H1 (cell line): ENCODE measurements at regions not wholly inside any gene's neighbourhood (a gene's known extent, or its start where the extent isn't known, plus 50 kb on each side); places are given as distances from the start of the nearest gene placed in this dataset.

ENCODE experiments used
- CTCF ChIA-PET: fragments of 300-600 bp; sonication (Branson Sonifier 250); formaldehyde crosslinking; loops from one replicate; lab custom pipeline; 2021; ENCODE audit not compliant: partially characterized antibody; lab: Charles Lee
- POLR2A ChIA-PET: fragments of 300-600 bp; sonication (Branson Sonifier 250); formaldehyde crosslinking; loops from one replicate; lab custom pipeline; 2021; ENCODE audit warnings: inconsistent platforms; ENCODE audit not compliant: partially characterized antibody; lab: Charles Lee
- DNase-seq, 2 experiments: peaks; one replicate each; pipeline versions ENCODE4 v3.0.0 to v3.0.0-alpha.2; 2010 to 2022; ENCODE audit warnings: low spot score in 2 of 2, low read depth in 1 of 2, mixed read lengths in 1 of 2
- FAIRE-seq: peaks from 2 replicates; lab custom pipeline; 2011; peaks lifted over from hg19 to GRCh38; lab: Jason Lieb, UNC
- H2AFZ ChIP-seq: 2 replicates; pipeline ENCODE4 v1.8.1; 2012; ENCODE audit warnings: low read length, inconsistent platforms
- H2AK5ac ChIP-seq: 2 replicates; pipeline ENCODE4 v1.6.1; 2013; ENCODE audit warnings: low read depth, low read length
- H2BK120ac ChIP-seq: replicated peaks from 2 replicates; pipeline ENCODE3; 2013; ENCODE audit warnings: low read depth, low read length, inconsistent platforms
- H2BK12ac ChIP-seq: 2 replicates; pipeline ENCODE4 v1.6.1; 2013; ENCODE audit warnings: low read depth, low read length
- H2BK15ac ChIP-seq: 2 replicates; pipeline ENCODE4 v1.6.1; 2013; ENCODE audit warnings: low read length
- H2BK20ac ChIP-seq: 2 replicates; pipeline ENCODE4 v1.6.1; 2013; ENCODE audit warnings: low read length
- H2BK5ac ChIP-seq: 2 replicates; pipeline ENCODE4 v1.6.1; 2013; ENCODE audit warnings: low read depth, low read length
- H3K14ac ChIP-seq: 2 replicates; pipeline ENCODE4 v1.6.1; 2013; ENCODE audit warnings: inconsistent platforms; ENCODE audit not compliant: insufficient read length
- H3K18ac ChIP-seq: 2 replicates; pipeline ENCODE4 v1.6.1; 2013; ENCODE audit warnings: low read length; ENCODE audit errors: extremely low read depth
- H3K23ac ChIP-seq: 2 replicates; pipeline ENCODE4 v1.6.1; 2013; ENCODE audit warnings: inconsistent platforms; ENCODE audit not compliant: insufficient read length
- H3K23me2 ChIP-seq: 2 replicates; pipeline ENCODE4 v1.6.1; 2013; ENCODE audit warnings: low read depth, low read length
- H3K27ac ChIP-seq: 2 replicates; pipeline ENCODE4 v1.6.1; 2011; ENCODE audit warnings: low read depth, low read length, inconsistent platforms
- H3K27me3 ChIP-seq, 4 experiments: replicated peaks in 1 of 4; 1 replicate in 1 of 4; 2 replicates in 3 of 4; pipeline versions ENCODE4 v1.6.1 to v1.8.1; 2011 to 2013; ENCODE audit warnings: low read length in 3 of 4, mild to moderate bottlenecking in 3 of 4, inconsistent platforms in 2 of 4, mixed read lengths in 2 of 4, moderate library complexity in 1 of 4; ENCODE audit not compliant: control insufficient read depth in 3 of 4, insufficient read depth in 3 of 4; ENCODE audit errors: extremely low read depth in 1 of 4
- H3K36me3 ChIP-seq, 4 experiments: 2 replicates each; pipeline versions ENCODE4 v1.6.1 to v1.8.1; 2011 to 2013; ENCODE audit warnings: mild to moderate bottlenecking in 4 of 4, low read length in 3 of 4, moderate library complexity in 2 of 4, control low read depth in 1 of 4, inconsistent platforms in 1 of 4; ENCODE audit not compliant: insufficient read depth in 4 of 4, control insufficient read depth in 2 of 4
- H3K4ac ChIP-seq: replicated peaks from 2 replicates; pipeline ENCODE3; 2013; ENCODE audit warnings: low read length, low read depth, mixed read lengths, inconsistent platforms; ENCODE audit not compliant: insufficient read length
- H3K4me1 ChIP-seq, 4 experiments: replicated peaks in 1 of 4; 1 replicate in 1 of 4; 2 replicates in 3 of 4; pipeline versions ENCODE4 v1.6.1 to v1.8.1; 2011 to 2013; ENCODE audit warnings: low read length in 3 of 4, inconsistent platforms in 2 of 4, mixed read lengths in 1 of 4; ENCODE audit not compliant: insufficient read depth in 4 of 4, control insufficient read depth in 3 of 4
- H3K4me2 ChIP-seq, 2 experiments: 2 replicates each; pipeline versions ENCODE4 v1.6.1 to v1.8.1; 2011 to 2013; ENCODE audit warnings: low read depth in 2 of 2, low read length in 2 of 2, control low read depth in 1 of 2, inconsistent platforms in 1 of 2, mild to moderate bottlenecking in 1 of 2; ENCODE audit not compliant: insufficient read depth in 1 of 2
- H3K4me3 ChIP-seq, 4 experiments: fragments of 200-600, 300-600 bp in 1 of 4; sonication (generic), shearing (Covaris generic), sonication (Bioruptor Twin) in 1 of 4; 2 replicates each; pipeline versions ENCODE4 v1.5.1 to v1.8.1; 2011 to 2016; ENCODE audit warnings: low read length in 4 of 4, low read depth in 3 of 4, control low read depth in 2 of 4, inconsistent platforms in 2 of 4, mild to moderate bottlenecking in 2 of 4, mixed read lengths in 1 of 4, moderate library complexity in 1 of 4; ENCODE audit not compliant: insufficient read depth in 2 of 4; ENCODE audit errors: extremely low read depth in 1 of 4
- H3K56ac ChIP-seq: replicated peaks from 2 replicates; pipeline ENCODE3; 2013; ENCODE audit warnings: low read depth, mild to moderate bottlenecking, mixed read lengths, low read length, inconsistent platforms; ENCODE audit not compliant: insufficient read length
- H3K79me1 ChIP-seq: 2 replicates; pipeline ENCODE4 v1.6.1; 2013; ENCODE audit warnings: low read depth, low read length, control low read depth
- H3K79me2 ChIP-seq, 2 experiments: 2 replicates each; pipeline versions ENCODE4 v1.6.1 to v1.8.1; 2012 to 2013; ENCODE audit warnings: low read length in 2 of 2, mild to moderate bottlenecking in 2 of 2, inconsistent platforms in 1 of 2; ENCODE audit not compliant: insufficient read depth in 2 of 2, control insufficient read depth in 1 of 2
- H3K9ac ChIP-seq, 4 experiments: replicated peaks in 1 of 4; 1 replicate in 1 of 4; 2 replicates in 3 of 4; pipeline versions ENCODE4 v1.6.1 to v1.8.1; 2011 to 2013; ENCODE audit warnings: low read depth in 3 of 4, low read length in 3 of 4, control low read depth in 2 of 4, mild to moderate bottlenecking in 2 of 4, moderate library complexity in 2 of 4, inconsistent platforms in 1 of 4; ENCODE audit errors: extremely low read depth in 1 of 4
- H3K9me3 ChIP-seq, 2 experiments: 2 replicates each; pipeline versions ENCODE4 v1.6.1 to v1.8.1; 2012 to 2013; ENCODE audit warnings: mild to moderate bottlenecking in 2 of 2, moderate library complexity in 2 of 2, control low read depth in 1 of 2, inconsistent platforms in 1 of 2, low read depth in 1 of 2, low read length in 1 of 2, mixed read lengths in 1 of 2; ENCODE audit not compliant: insufficient read depth in 2 of 2
- H4K20me1 ChIP-seq, 2 experiments: replicated peaks in 1 of 2; 2 replicates each; pipeline versions ENCODE3 to v1.8.1; 2011 to 2013; ENCODE audit warnings: inconsistent platforms in 2 of 2, low read length in 2 of 2, mild to moderate bottlenecking in 1 of 2; ENCODE audit not compliant: insufficient read depth in 2 of 2, control insufficient read depth in 1 of 2
- H4K5ac ChIP-seq: 2 replicates; pipeline ENCODE4 v1.6.1; 2013; ENCODE audit warnings: low read length, low read depth, mixed read lengths, inconsistent platforms; ENCODE audit not compliant: insufficient read length
- H4K8ac ChIP-seq: 2 replicates; pipeline ENCODE4 v1.8.0; 2013; ENCODE audit warnings: mild to moderate bottlenecking, moderate library complexity, low read length, inconsistent platforms; ENCODE audit not compliant: insufficient read depth; ENCODE audit errors: extremely low read depth
- H4K91ac ChIP-seq: replicated peaks from 2 replicates; pipeline ENCODE3; 2013; ENCODE audit warnings: low read length, mixed read lengths, inconsistent platforms; ENCODE audit not compliant: insufficient read length
- CBX5 ChIP-seq: fragments of 300-800, 300-1000 bp; sonication (generic); IDR thresholded peaks from 2 replicates; pipeline ENCODE4 v1.7.1; 2016; ENCODE audit warnings: antibody characterized with exemption, low read length, low read depth
- CREB1 ChIP-seq: IDR thresholded peaks from 2 replicates; pipeline ENCODE4 v1.6.1; 2012; ENCODE audit warnings: inconsistent platforms
- CTCF ChIP-seq, 3 experiments: IDR thresholded peaks; 1 replicate in 2 of 3; 2 replicates in 1 of 3; pipeline versions ENCODE4 v1.5.1 to v1.6.1; 2011; ENCODE audit warnings: low read length in 3 of 3, mild to moderate bottlenecking in 3 of 3, inconsistent platforms in 2 of 3, low read depth in 1 of 3, moderate library complexity in 1 of 3; ENCODE audit not compliant: insufficient read depth in 1 of 3; ENCODE audit errors: control extremely low read depth in 1 of 3
- FOSL1 ChIP-seq: IDR thresholded peaks from 2 replicates; pipeline ENCODE4 v1.6.1; 2011; ENCODE audit warnings: mild to moderate bottlenecking, low read depth, low read length, moderate library complexity; ENCODE audit not compliant: insufficient read depth
- RBBP5 ChIP-seq: IDR thresholded peaks from 2 replicates; pipeline ENCODE4 v1.7.1; 2012; ENCODE audit warnings: low read depth, mild to moderate bottlenecking, inconsistent platforms, low read length, moderate library complexity, borderline replicate concordance
- SIRT6 ChIP-seq: IDR thresholded peaks from one replicate; pipeline ENCODE4 v1.7.1; 2012; ENCODE audit warnings: low read length, inconsistent platforms
- SIX5 ChIP-seq: IDR thresholded peaks from 2 replicates; pipeline ENCODE4 v1.6.1; 2011; ENCODE audit warnings: mild to moderate bottlenecking, low read depth, low read length
- SUZ12 ChIP-seq: fragments of 200-600 bp; sonication (generic); IDR thresholded peaks from 2 replicates; pipeline ENCODE4 v1.6.1; 2012; ENCODE audit warnings: mild to moderate bottlenecking, inconsistent platforms, low read length, moderate library complexity, mixed read lengths
- WGBS, 2 experiments: shearing (Covaris generic) in 1 of 2; methylation state at CpG; one replicate each; pipeline versions ENCODE4 v1.1.6 to v1.1.7; 2013 to 2015; ENCODE audit warnings: low lambda C conversion rate in 2 of 2, mixed read lengths in 2 of 2, inconsistent platforms in 1 of 2, low coverage in 1 of 2, missing lambda C conversion rate in 1 of 2; ENCODE audit not compliant: insufficient replicate concordance in 2 of 2, insufficient coverage in 1 of 2, insufficient read length in 1 of 2; ENCODE audit errors: extremely low coverage in 1 of 2, missing lambda C conversion rate in 1 of 2; 5-methylcytosine and 5-hydroxymethylcytosine counted together

- no peak overlapping the region for H2BK5ac ChIP-seq
- no peak overlapping the region for H3K23ac ChIP-seq
- ChIA-PET CTCF (interaction anchor here (0.8 to 1.5 kb wide), 5 partner anchors 8 to 755 kb away, joined by 3 to 7 read pairs (median 4); no protein-coding TSS in a partner anchor), POLR2A (no interaction called here)
- H2BK12ac ChIP-seq = no peak overlapping the region
- H2AFZ ChIP-seq = no peak overlapping the region
- H3K56ac ChIP-seq = no peak overlapping the region
- H3K79me2 ChIP-seq = no peaks in the 10 kb centered on the region
- H3K27ac ChIP-seq = no peak overlapping the region
- H3K4me1 ChIP-seq = peaks cover 0 to 3% (median 0%) of the 10 kb centered on the region in 4 experiments; a peak in 2 of 7 replicates
- WGBS, 2 experiments = 97% methylated on average over 5 of the region's 5 CpGs; no CpG with 5 or more reads in 1 of the 2 experiments
- no peak overlapping the region for H4K8ac ChIP-seq
- H3K9ac ChIP-seq = no peak overlapping the region
- no peak overlapping the region for H2AK5ac ChIP-seq
- no peak overlapping the region for H3K4ac ChIP-seq
- H4K91ac ChIP-seq = no peak overlapping the region
- no peak overlapping the region for H4K5ac ChIP-seq
- H3K4me2 ChIP-seq = no peak overlapping the region
- no peak overlapping the region for H2BK20ac ChIP-seq
- no peaks in the 10 kb centered on the region for H3K36me3 ChIP-seq
- H3K79me1 ChIP-seq = no peaks in the 10 kb centered on the region
- TF ChIP-seq SIX5 (no peak), CREB1 (no peak), SUZ12 (no peak), CBX5 (no peak), FOSL1 (no peak), SIRT6 (no peak), CTCF (IDR thresholded peaks at IDR 0.05; ENCODE audit: control extremely low read depth in 1 of 3, insufficient read depth in 1 of 3, low read depth in 1 of 3, low read length in 3 of 3) (no peak), RBBP5 (no peak)
- no peak overlapping the region for H3K18ac ChIP-seq
- no peak overlapping the region for H3K4me3 ChIP-seq
- no peaks in the 10 kb centered on the region; a peak in 1 of 7 replicates for H3K27me3 ChIP-seq
- H3K23me2 ChIP-seq = no peaks in the 10 kb centered on the region
- H2BK120ac ChIP-seq = no peak overlapping the region
- no peaks in the 10 kb centered on the region for H4K20me1 ChIP-seq
- H3K9me3 ChIP-seq = no peaks in the 10 kb centered on the region
- H2BK15ac ChIP-seq = no peak overlapping the region
- no peak for DNase-seq
- no peak overlapping the region for H3K14ac ChIP-seq
- no peak for FAIRE-seq
Observed at GRCh38 chr14:94682736-94683135, 70.5 kb downstream of the SERPINA3 start.
